ENCODE measurements at regions not wholly inside any gene's neighbourhood (a gene's known extent, or its start where the extent isn't known, plus 50 kb on each side); places are given as distances from the start of the nearest gene placed in this dataset.

GRCh38 chr6:125375821-125376220, 74.1 kb upstream of the HDDC2 start:
- ChIA-PET POLR2A (ENCODE audit: partially characterized antibody) (no interaction called here), CTCF (ENCODE audit: partially characterized antibody) (no interaction called here)
- H4K5ac ChIP-seq (ENCODE audit: insufficient read length, low read depth, low read length), result no peak overlapping the region
- peaks cover 0 to 4% (median 3%) of the 10 kb centered on the region in 4 experiments; a peak in 3 of 7 replicates for H3K4me1 ChIP-seq (replicated peaks in 1 of 4; ENCODE audit: control insufficient read depth in 3 of 4, insufficient read depth in 4 of 4, low read length in 3 of 4)
- FAIRE-seq (no peak), DNase-seq (ENCODE audit: low read depth in 1 of 2, low spot score in 2 of 2) (no peak)
- H3K14ac ChIP-seq (ENCODE audit: insufficient read length), result no peak overlapping the region
- H4K91ac ChIP-seq (replicated peaks; ENCODE audit: insufficient read length, low read length), result no peak overlapping the region
- H3K23ac ChIP-seq (ENCODE audit: insufficient read length), result no peak overlapping the region
- no peak overlapping the region for H2BK15ac ChIP-seq (ENCODE audit: low read length)
- no peak overlapping the region for H2BK12ac ChIP-seq (ENCODE audit: low read depth, low read length)
- no peak overlapping the region for H2AK5ac ChIP-seq (ENCODE audit: low read depth, low read length)
- TF ChIP-seq SIN3A (conservative IDR thresholded peaks at IDR 0.05 in 1 of 2, IDR thresholded peaks at IDR 0.05 in 1 of 2; ENCODE audit: low read depth in 1 of 2, low read length in 2 of 2) (no peak), EGR1 (IDR thresholded peaks at IDR 0.05; ENCODE audit: borderline replicate concordance, low read depth, low read length) (no peak), CBX8 (IDR thresholded peaks at IDR 0.05; ENCODE audit: borderline replicate concordance, low read depth, low read length) (no peak), TCF12 (IDR thresholded peaks at IDR 0.05; ENCODE audit: low read depth, low read length) (no peak), TAF1 (IDR thresholded peaks at IDR 0.05; ENCODE audit: low read depth, low read length) (no peak), SP2 (IDR thresholded peaks at IDR 0.05; ENCODE audit: low read length) (no peak), EZH2 (IDR thresholded peaks at IDR 0.05; ENCODE audit: low read depth, low read length, severe bottlenecking) (no peak), ZNF274 (IDR thresholded peaks at IDR 0.05; ENCODE audit: borderline replicate concordance, extremely low read depth, low read length) (no peak), ASH2L (IDR thresholded peaks at IDR 0.05; ENCODE audit: low read length) (no peak), SRF (IDR thresholded peaks at IDR 0.05; ENCODE audit: low read depth, low read length) (no peak)
- TF ChIP-seq, protein P1, sequence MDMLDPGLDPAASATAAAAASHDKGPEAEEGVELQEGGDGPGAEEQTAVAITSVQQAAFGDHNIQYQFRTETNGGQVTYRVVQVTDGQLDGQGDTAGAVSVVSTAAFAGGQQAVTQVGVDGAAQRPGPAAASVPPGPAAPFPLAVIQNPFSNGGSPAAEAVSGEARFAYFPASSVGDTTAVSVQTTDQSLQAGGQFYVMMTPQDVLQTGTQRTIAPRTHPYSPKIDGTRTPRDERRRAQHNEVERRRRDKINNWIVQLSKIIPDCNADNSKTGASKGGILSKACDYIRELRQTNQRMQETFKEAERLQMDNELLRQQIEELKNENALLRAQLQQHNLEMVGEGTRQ (IDR thresholded peaks at IDR 0.05; ENCODE audit: low read length), result no peak
- H3K56ac ChIP-seq (replicated peaks; ENCODE audit: insufficient read length, low read depth, low read length), result no peak overlapping the region
- H3K23me2 ChIP-seq (ENCODE audit: low read depth, low read length), result no peaks in the 10 kb centered on the region
- no peak overlapping the region for H3K4me2 ChIP-seq (ENCODE audit: insufficient read depth in 1 of 2, low read depth in 2 of 2, low read length in 2 of 2)
- no peaks in the 10 kb centered on the region for H3K36me3 ChIP-seq (ENCODE audit: control insufficient read depth in 2 of 4, insufficient read depth in 4 of 4, low read length in 3 of 4)
- no peak overlapping the region for H3K18ac ChIP-seq (ENCODE audit: extremely low read depth, low read length)
- no peaks in the 10 kb centered on the region for H3K79me1 ChIP-seq (ENCODE audit: low read depth, low read length)
- no peak overlapping the region for H2BK5ac ChIP-seq (ENCODE audit: low read depth, low read length)
- H3K9ac ChIP-seq (replicated peaks in 1 of 4; ENCODE audit: extremely low read depth in 1 of 4, low read depth in 3 of 4, low read length in 3 of 4), result no peak overlapping the region
- no peak overlapping the region for H2AFZ ChIP-seq (ENCODE audit: low read length)
- no peak overlapping the region for H2BK120ac ChIP-seq (replicated peaks; ENCODE audit: low read depth, low read length)
- no peak overlapping the region for H4K8ac ChIP-seq (ENCODE audit: extremely low read depth, insufficient read depth, low read length)
- no peaks in the 10 kb centered on the region for H4K20me1 ChIP-seq (replicated peaks in 1 of 2; ENCODE audit: control insufficient read depth in 1 of 2, insufficient read depth in 2 of 2, low read length in 2 of 2)
- no peak overlapping the region for H3K27ac ChIP-seq (ENCODE audit: low read depth, low read length)
- H3K4me3 ChIP-seq (ENCODE audit: extremely low read depth in 1 of 4, insufficient read depth in 2 of 4, low read depth in 3 of 4, low read length in 4 of 4), result no peak overlapping the region
- H2BK20ac ChIP-seq (ENCODE audit: low read length), result no peak overlapping the region
- H3K4ac ChIP-seq (replicated peaks; ENCODE audit: insufficient read length, low read depth, low read length), result no peak overlapping the region
- no peaks in the 10 kb centered on the region for H3K27me3 ChIP-seq (replicated peaks in 1 of 4; ENCODE audit: control insufficient read depth in 3 of 4, extremely low read depth in 1 of 4, insufficient read depth in 3 of 4, low read length in 3 of 4)
- no peaks in the 10 kb centered on the region for H3K9me3 ChIP-seq (ENCODE audit: insufficient read depth in 2 of 2, low read depth in 1 of 2, low read length in 1 of 2)
- no peaks in the 10 kb centered on the region for H3K79me2 ChIP-seq (ENCODE audit: control insufficient read depth in 1 of 2, insufficient read depth in 2 of 2, low read length in 2 of 2)

Data from H1 (cell line).